SK-N-SH (cell line): ENCODE measurements at regions not wholly inside any gene's neighbourhood (a gene's known extent, or its start where the extent isn't known, plus 50 kb on each side); places are given as distances from the start of the nearest gene placed in this dataset.

ENCODE experiments used
- CTCF ChIA-PET: fragments of 300-600, 350-600 bp; formaldehyde crosslinking; extraction: SDS; loops from one replicate; lab custom pipeline; 2021; lab: Yijun Ruan, JAX
- POLR2A ChIA-PET: fragments of 350-600 bp; sonication (Branson Sonifier 250); formaldehyde crosslinking; extraction: SDS; loops from one replicate; lab custom pipeline; 2020; ENCODE audit warnings: antibody characterized with exemption, inconsistent platforms; lab: Yijun Ruan, JAX
- DNase-seq: peaks from one replicate; pipeline ENCODE4 v3.0.0; 2012
- H2AFZ ChIP-seq: fragments of 200-600 bp; sonication (generic); 2 replicates; pipeline ENCODE4 v1.8.1; 2016; ENCODE audit warnings: antibody characterized with exemption, mild to moderate bottlenecking, low read depth
- H3F3A ChIP-seq: fragments of 200-600 bp; sonication (generic); replicated peaks from 2 replicates; pipeline ENCODE3; 2016; ENCODE audit warnings: antibody characterized with exemption, mild to moderate bottlenecking; ENCODE audit not compliant: insufficient read depth
- H3K27ac ChIP-seq, 2 experiments: fragments of 200-500 bp in 1 of 2; fragments of 200-600 bp in 1 of 2; sonication (Bioruptor generic) in 1 of 2; sonication (generic), shearing (Covaris generic) in 1 of 2; 2 replicates each; pipeline versions ENCODE4 v1.5.1 to v1.6.1; 2014 to 2016; ENCODE audit warnings: low read depth in 2 of 2, inconsistent platforms in 1 of 2, low read length in 1 of 2, mild to moderate bottlenecking in 1 of 2, mixed read lengths in 1 of 2
- H3K27me3 ChIP-seq: fragments of 200-600 bp; sonication (generic), shearing (Covaris generic); 2 replicates; pipeline ENCODE4 v1.6.1; 2016; ENCODE audit warnings: mixed run types; ENCODE audit not compliant: insufficient read depth
- H3K36me3 ChIP-seq, 2 experiments: fragments of 200-500 bp in 1 of 2; fragments of 200-600 bp in 1 of 2; sonication (Bioruptor generic) in 1 of 2; sonication (generic) in 1 of 2; replicated peaks in 1 of 2; 2 replicates each; pipeline versions ENCODE3 to v1.5.1; 2014 to 2016; ENCODE audit warnings: low read length in 1 of 2, mild to moderate bottlenecking in 1 of 2; ENCODE audit not compliant: insufficient read depth in 2 of 2, control insufficient read depth in 1 of 2
- H3K4me1 ChIP-seq, 2 experiments: fragments of 200-500 bp in 1 of 2; fragments of 200-600 bp in 1 of 2; sonication (Bioruptor generic) in 1 of 2; sonication (generic), shearing (Covaris generic) in 1 of 2; 2 replicates each; pipeline versions ENCODE4 v1.5.1 to v1.6.1; 2014 to 2016; ENCODE audit warnings: low read depth in 1 of 2, low read length in 1 of 2, mixed run types in 1 of 2; ENCODE audit not compliant: insufficient read depth in 2 of 2, control insufficient read depth in 1 of 2
- H3K4me2 ChIP-seq: fragments of 200-600 bp; sonication (generic), shearing (Covaris generic); 2 replicates; pipeline ENCODE4 v1.6.1; 2017; ENCODE audit warnings: mixed run types
- H3K4me3 ChIP-seq, 2 experiments: fragments of 200-500 bp in 1 of 2; fragments of 200-600 bp in 1 of 2; sonication (Bioruptor generic) in 1 of 2; sonication (generic), shearing (Covaris generic) in 1 of 2; 2 replicates each; pipeline versions ENCODE4 v1.5.1 to v1.8.1; 2014 to 2016; ENCODE audit warnings: low read depth in 2 of 2, inconsistent platforms in 1 of 2, low read length in 1 of 2, mild to moderate bottlenecking in 1 of 2, mixed read lengths in 1 of 2, moderate library complexity in 1 of 2
- H3K79me2 ChIP-seq: fragments of 200-600 bp; sonication (generic); 2 replicates; pipeline ENCODE4 v1.8.1; 2017; ENCODE audit warnings: mild to moderate bottlenecking; ENCODE audit not compliant: insufficient read depth
- H3K9ac ChIP-seq: fragments of 200-600 bp; sonication (generic); 2 replicates; pipeline ENCODE4 v1.6.1; 2017; ENCODE audit warnings: mixed run types
- H3K9me2 ChIP-seq: fragments of 200-600 bp; sonication (generic); 2 replicates; pipeline ENCODE4 v1.6.1; 2017; ENCODE audit warnings: mixed run types
- H3K9me3 ChIP-seq: fragments of 200-600 bp; sonication (generic); 2 replicates; pipeline ENCODE4 v1.6.1; 2017; ENCODE audit warnings: mixed run types, mild to moderate bottlenecking, moderate library complexity
- H4K20me1 ChIP-seq: fragments of 200-600 bp; sonication (generic); 2 replicates; pipeline ENCODE4 v1.6.1; 2017; ENCODE audit warnings: mild to moderate bottlenecking, mixed run types; ENCODE audit not compliant: insufficient read depth
- FOSL2 ChIP-seq: IDR thresholded peaks from 2 replicates; pipeline ENCODE4 v1.4.0; 2012; ENCODE audit warnings: low read depth, mild to moderate bottlenecking, moderate library complexity, borderline replicate concordance
- FOXJ3 ChIP-seq: sonication (generic); formaldehyde crosslinking; IDR thresholded peaks from 2 replicates; pipeline ENCODE4 v1.5.1; 2020; ENCODE audit warnings: mild to moderate bottlenecking, missing genetic modification reagents
- FOXM1 ChIP-seq: IDR thresholded peaks from 2 replicates; pipeline ENCODE4 v1.4.0; 2012; ENCODE audit warnings: low read depth, mild to moderate bottlenecking
- GABPA ChIP-seq: IDR thresholded peaks from 2 replicates; pipeline ENCODE4 v1.4.0; 2012; ENCODE audit warnings: low read depth, mild to moderate bottlenecking
- GATA2 ChIP-seq: sonication (generic); formaldehyde crosslinking; IDR thresholded peaks from 2 replicates; pipeline ENCODE4 v1.5.0; 2020; ENCODE audit warnings: mild to moderate bottlenecking, missing genetic modification reagents
- IRF3 ChIP-seq: fragments of 150-350 bp; IDR thresholded peaks from 2 replicates; pipeline ENCODE4 v1.6.1; 2016; ENCODE audit warnings: mild to moderate bottlenecking, low read depth, low read length
- MXI1 ChIP-seq: IDR thresholded peaks from 2 replicates; pipeline ENCODE4 v1.6.1; 2012; ENCODE audit warnings: mild to moderate bottlenecking, low read depth, low read length, improper control_type of control experiment
- NRF1 ChIP-seq: IDR thresholded peaks from 2 replicates; pipeline ENCODE4 v1.6.1; 2012; ENCODE audit warnings: low read depth, mild to moderate bottlenecking, low read length
- PBX3 ChIP-seq: IDR thresholded peaks from 2 replicates; pipeline ENCODE4; 2012
- RAD21 ChIP-seq: IDR thresholded peaks from 2 replicates; pipeline ENCODE4 v1.6.1; 2012; ENCODE audit warnings: mild to moderate bottlenecking, low read length
- RFX5 ChIP-seq: IDR thresholded peaks from 2 replicates; pipeline ENCODE4 v1.6.1; 2012; ENCODE audit warnings: mild to moderate bottlenecking, improper control_type of control experiment, low read length
- SMC3 ChIP-seq: IDR thresholded peaks from 2 replicates; pipeline ENCODE4 v1.6.1; 2012; ENCODE audit warnings: low read depth, low read length, improper control_type of control experiment
- TAF1 ChIP-seq: IDR thresholded peaks from 2 replicates; pipeline ENCODE4 v1.6.1; 2012; ENCODE audit warnings: low read depth, mild to moderate bottlenecking, low read length, moderate library complexity, borderline replicate concordance
- TEAD4 ChIP-seq: IDR thresholded peaks from 2 replicates; pipeline ENCODE4 v1.4.0; 2012; ENCODE audit warnings: mild to moderate bottlenecking, borderline replicate concordance; ENCODE audit not compliant: insufficient read depth
- USF1 ChIP-seq: IDR thresholded peaks from 2 replicates; pipeline ENCODE4 v1.4.0; 2012; ENCODE audit warnings: low read depth, borderline replicate concordance
- USF2 ChIP-seq: fragments of 150-350 bp; IDR thresholded peaks from 2 replicates; pipeline ENCODE4 v1.6.1; 2017; ENCODE audit warnings: antibody characterized with exemption, low read length, low read depth, borderline replicate concordance
- YY1 ChIP-seq: IDR thresholded peaks from 2 replicates; pipeline ENCODE4 v1.4.0; 2012; ENCODE audit warnings: low read depth, mild to moderate bottlenecking
- ZBTB33 ChIP-seq: IDR thresholded peaks from 2 replicates; pipeline ENCODE4 v1.4.0; 2012; ENCODE audit warnings: low read depth, borderline replicate concordance
- WGBS: methylation state at CpG from one replicate; pipeline ENCODE4 v1.1.6; 2017; ENCODE audit warnings: low lambda C conversion rate; 5-methylcytosine and 5-hydroxymethylcytosine counted together
- TF ChIP-seq, protein P1 (sequence below): fragments of 200-600 bp; sonication (generic); IDR thresholded peaks from 2 replicates; pipeline ENCODE4 v1.6.1; 2017; ENCODE audit warnings: antibody characterized with exemption, mild to moderate bottlenecking, moderate library complexity

- ChIA-PET POLR2A (no interaction called here), CTCF (no interaction called here)
- no peak overlapping the region for H3K9ac ChIP-seq
- H3F3A ChIP-seq: no peaks in the 10 kb centered on the region
- H3K9me3 ChIP-seq: no peaks in the 10 kb centered on the region
- TF ChIP-seq ZBTB33 (no peak), NRF1 (no peak), RAD21 (no peak), GABPA (no peak), TEAD4 (no peak), FOSL2 (no peak), GATA2 (CRISPR knock-in tag) (no peak), FOXM1 (no peak), USF2 (no peak), FOXJ3 (CRISPR knock-in tag) (no peak), PBX3 (no peak), YY1 (no peak), TAF1 (no peak), USF1 (no peak), IRF3 (no peak), SMC3 (no peak), RFX5 (no peak), MXI1 (no peak)
- TF ChIP-seq, protein P1, sequence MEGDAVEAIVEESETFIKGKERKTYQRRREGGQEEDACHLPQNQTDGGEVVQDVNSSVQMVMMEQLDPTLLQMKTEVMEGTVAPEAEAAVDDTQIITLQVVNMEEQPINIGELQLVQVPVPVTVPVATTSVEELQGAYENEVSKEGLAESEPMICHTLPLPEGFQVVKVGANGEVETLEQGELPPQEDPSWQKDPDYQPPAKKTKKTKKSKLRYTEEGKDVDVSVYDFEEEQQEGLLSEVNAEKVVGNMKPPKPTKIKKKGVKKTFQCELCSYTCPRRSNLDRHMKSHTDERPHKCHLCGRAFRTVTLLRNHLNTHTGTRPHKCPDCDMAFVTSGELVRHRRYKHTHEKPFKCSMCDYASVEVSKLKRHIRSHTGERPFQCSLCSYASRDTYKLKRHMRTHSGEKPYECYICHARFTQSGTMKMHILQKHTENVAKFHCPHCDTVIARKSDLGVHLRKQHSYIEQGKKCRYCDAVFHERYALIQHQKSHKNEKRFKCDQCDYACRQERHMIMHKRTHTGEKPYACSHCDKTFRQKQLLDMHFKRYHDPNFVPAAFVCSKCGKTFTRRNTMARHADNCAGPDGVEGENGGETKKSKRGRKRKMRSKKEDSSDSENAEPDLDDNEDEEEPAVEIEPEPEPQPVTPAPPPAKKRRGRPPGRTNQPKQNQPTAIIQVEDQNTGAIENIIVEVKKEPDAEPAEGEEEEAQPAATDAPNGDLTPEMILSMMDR: no peak
- DNase-seq: no peak
- H3K9me2 ChIP-seq: no peaks in the 10 kb centered on the region
- no peaks in the 10 kb centered on the region for H3K4me1 ChIP-seq
- H2AFZ ChIP-seq: no peak overlapping the region
- H3K4me3 ChIP-seq: no peak overlapping the region
- no peaks in the 10 kb centered on the region for H3K36me3 ChIP-seq
- no peaks in the 10 kb centered on the region for H4K20me1 ChIP-seq
- WGBS: 4% methylated on average over 3 of the region's 3 CpGs
- no peak overlapping the region for H3K27ac ChIP-seq
- H3K79me2 ChIP-seq: no peaks in the 10 kb centered on the region
- 0 out of 2 replicates have a peak, but pooled peaks cover 5% of the 10 kb centered on the region for H3K27me3 ChIP-seq
- no peak overlapping the region for H3K4me2 ChIP-seq
Measured at GRCh38 chr12:114038962-114039361, 72.8 kb upstream of the RBM19 start.
